ENCODE measurements at regions not wholly inside any gene's neighbourhood (a gene's known extent, or its start where the extent isn't known, plus 50 kb on each side); places are given as distances from the start of the nearest gene placed in this dataset.
A peak's percentile ranks its signal among the peaks of the same experiment; 100 is the strongest.

- H3K27ac Mint-ChIP-seq: peak overlapping the region in 1 of 9 donors; percentile 6
Observed at GRCh38 chr9:124180557-124180956, 77.2 kb upstream of the NEK6 start.

DNA sequence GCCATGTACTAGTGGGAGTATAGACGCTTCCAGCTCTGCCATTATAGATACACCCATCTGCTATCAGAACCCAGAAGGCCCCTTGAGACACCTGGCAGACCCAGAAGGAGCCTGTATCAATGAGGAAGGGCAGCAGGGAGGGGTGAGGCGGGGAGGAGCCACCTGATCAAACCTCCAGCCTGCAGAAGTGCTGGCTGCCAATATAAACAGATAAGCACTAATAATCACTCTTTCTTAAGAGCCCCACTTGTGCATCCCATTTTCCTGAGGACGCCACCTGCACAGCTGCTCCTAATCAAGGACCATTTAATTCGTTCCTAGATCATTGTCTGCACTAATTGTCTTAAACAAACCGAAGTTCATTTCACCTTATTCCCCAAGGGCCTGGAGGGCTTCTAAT lies 75.0 kb upstream of the NEK6 start:
- no peak overlapping the region for H3K27ac ChIP-seq (ENCODE audit: low read depth, low read length)
- POLR2A ChIA-PET: no interaction called here
- intact Hi-C loops (cut with micrococcal nuclease): no loop called here
- H3K27ac Mint-ChIP-seq: no peak overlapping the region
- DNase-seq (no peak), ATAC-seq (no peak)
- peaks cover 10 to 39% (median 16%) of the 10 kb centered on the region in 5 donors for H3K27me3 Mint-ChIP-seq
- H3K9me3 Mint-ChIP-seq: peaks cover 0 to 2% (median 0%) of the 10 kb centered on the region in 11 donors
- H3K36me3 ChIP-seq (ENCODE audit: control insufficient read depth in 2 of 3, insufficient read depth in 3 of 3, low read length in 3 of 3): no peaks in the 10 kb centered on the region
- H3K4me1 Mint-ChIP-seq: no peaks in the 10 kb centered on the region
- H3K4me3 ChIP-seq (ENCODE audit: low read length): no peak overlapping the region
- H3K27me3 ChIP-seq (ENCODE audit: control insufficient read depth in 2 of 2, insufficient read depth in 2 of 2, low read length in 2 of 2): no peaks in the 10 kb centered on the region
- H3K9me3 ChIP-seq (ENCODE audit: control insufficient read depth in 2 of 3, low read length in 3 of 3): no peaks in the 10 kb centered on the region
- no peak overlapping the region for H3K4me3 Mint-ChIP-seq
- peaks cover 0 to 2% (median 0%) of the 10 kb centered on the region in 5 donors for H3K36me3 Mint-ChIP-seq
- H3K4me1 ChIP-seq (ENCODE audit: control insufficient read depth in 2 of 2, insufficient read depth in 2 of 2, low read length in 2 of 2): no peaks in the 10 kb centered on the region
- CTCF ChIA-PET: no interaction called here

More at GRCh38 chr9:124180557-124180956, 77.2 kb upstream of the NEK6 start:
- ChIA-PET CTCF (no interaction called here), POLR2A (no interaction called here)
- Mint-ChIP-seq H3K27me3 (peaks cover 5 to 35% (median 6%) of the 10 kb centered on the region in 5 donors), H3K36me3 (peaks cover 0 to 2% (median 0%) of the 10 kb centered on the region in 5 donors), H3K4me3 (no peak overlapping the region), H3K9me3 (peaks cover 0 to 9% (median 0%) of the 10 kb centered on the region in 11 donors), H3K4me1 (peaks cover 0 to 3% (median 0%) of the 10 kb centered on the region in 7 donors)
- H3K27me3 ChIP-seq (ENCODE audit: control insufficient read depth in 2 of 2, insufficient read depth in 2 of 2, low read length in 2 of 2): no peaks in the 10 kb centered on the region
- H3K36me3 ChIP-seq (ENCODE audit: control insufficient read depth in 2 of 3, insufficient read depth in 3 of 3, low read length in 3 of 3): no peaks in the 10 kb centered on the region
- no peak overlapping the region for H3K27ac ChIP-seq (ENCODE audit: low read depth, low read length)
- DNase-seq: no peak
- H3K4me1 ChIP-seq (ENCODE audit: control insufficient read depth in 2 of 2, insufficient read depth in 2 of 2, low read length in 2 of 2): no peaks in the 10 kb centered on the region
- H3K9me3 ChIP-seq (ENCODE audit: control insufficient read depth in 2 of 3, low read length in 3 of 3): no peaks in the 10 kb centered on the region
- ATAC-seq: no peak
- intact Hi-C loops (cut with micrococcal nuclease): no loop called here
- no peak overlapping the region for H3K4me3 ChIP-seq (ENCODE audit: low read length)

GRCh38 chr9:124183772-124184171 lies 74.0 kb upstream of the NEK6 start:
- Mint-ChIP-seq H3K36me3 (peaks cover 0 to 2% (median 0%) of the 10 kb centered on the region in 5 donors), H3K4me3 (no peak overlapping the region), H3K4me1 (no peaks in the 10 kb centered on the region), H3K9me3 (peaks cover 0 to 2% (median 0%) of the 10 kb centered on the region in 11 donors), H3K27ac (no peak overlapping the region), H3K27me3 (peaks cover 10 to 39% (median 19%) of the 10 kb centered on the region in 5 donors)
- H3K27me3 ChIP-seq (ENCODE audit: control insufficient read depth in 2 of 2, insufficient read depth in 2 of 2, low read length in 2 of 2): no peaks in the 10 kb centered on the region
- CTCF ChIA-PET: no interaction called here
- H3K36me3 ChIP-seq (ENCODE audit: control insufficient read depth in 2 of 3, insufficient read depth in 3 of 3, low read length in 3 of 3): no peaks in the 10 kb centered on the region
- no peak overlapping the region for H3K27ac ChIP-seq (ENCODE audit: low read depth, low read length)
- H3K4me1 ChIP-seq (ENCODE audit: control insufficient read depth in 2 of 2, insufficient read depth in 2 of 2, low read length in 2 of 2): no peaks in the 10 kb centered on the region
- no peak for ATAC-seq
- H3K9me3 ChIP-seq (ENCODE audit: control insufficient read depth in 2 of 3, low read length in 3 of 3): no peaks in the 10 kb centered on the region
- no peak overlapping the region for H3K4me3 ChIP-seq (ENCODE audit: low read length)
- intact Hi-C loops (cut with micrococcal nuclease): no loop called here
- POLR2A ChIA-PET: no interaction called here
- DNase-seq: no peak

- DNase-seq (no peak), ATAC-seq (no peak)
- CTCF ChIA-PET: no interaction called here
- Mint-ChIP-seq H3K4me3 (no peak overlapping the region), H3K27me3 (peaks cover 10 to 36% (median 19%) of the 10 kb centered on the region in 5 donors), H3K27ac (no peak overlapping the region), H3K9me3 (peaks cover 0 to 2% (median 0%) of the 10 kb centered on the region in 11 donors), H3K36me3 (peaks cover 0 to 3% (median 0%) of the 10 kb centered on the region in 5 donors), H3K4me1 (no peaks in the 10 kb centered on the region)
- Histone ChIP-seq H3K27me3 (ENCODE audit: control insufficient read depth in 2 of 2, insufficient read depth in 2 of 2, low read length in 2 of 2) (no peaks in the 10 kb centered on the region), H3K36me3 (ENCODE audit: control insufficient read depth in 2 of 3, insufficient read depth in 3 of 3, low read length in 3 of 3) (no peaks in the 10 kb centered on the region), H3K9me3 (ENCODE audit: control insufficient read depth in 2 of 3, low read length in 3 of 3) (no peaks in the 10 kb centered on the region), H3K27ac (ENCODE audit: low read depth, low read length) (no peak overlapping the region), H3K4me3 (ENCODE audit: low read length) (no peak overlapping the region), H3K4me1 (ENCODE audit: control insufficient read depth in 2 of 2, insufficient read depth in 2 of 2, low read length in 2 of 2) (no peaks in the 10 kb centered on the region)
- intact Hi-C loops (cut with micrococcal nuclease): no loop called here
- POLR2A ChIA-PET: no interaction called here
Observed at GRCh38 chr9:124185413-124185812, 72.3 kb upstream of the NEK6 start.

- no peak overlapping the region for H3K4me3 ChIP-seq (ENCODE audit: low read length)
- H3K36me3 Mint-ChIP-seq: peaks cover 0 to 3% (median 0%) of the 10 kb centered on the region in 5 donors
- no peaks in the 10 kb centered on the region for H3K9me3 ChIP-seq (ENCODE audit: control insufficient read depth in 2 of 3, low read length in 3 of 3)
- CTCF ChIA-PET: no interaction called here
- peaks cover 0 to 2% (median 0%) of the 10 kb centered on the region in 11 donors for H3K9me3 Mint-ChIP-seq
- intact Hi-C loops (cut with micrococcal nuclease): no loop called here
- ATAC-seq (no peak), DNase-seq (no peak)
- H3K4me1 Mint-ChIP-seq: peaks cover 0 to 4% (median 0%) of the 10 kb centered on the region in 7 donors
- POLR2A ChIA-PET: no interaction called here
- no peak overlapping the region for H3K27ac Mint-ChIP-seq
- H3K27me3 ChIP-seq (ENCODE audit: control insufficient read depth in 2 of 2, insufficient read depth in 2 of 2, low read length in 2 of 2): no peaks in the 10 kb centered on the region
- H3K36me3 ChIP-seq (ENCODE audit: control insufficient read depth in 2 of 3, insufficient read depth in 3 of 3, low read length in 3 of 3): no peaks in the 10 kb centered on the region
- no peak overlapping the region for H3K27ac ChIP-seq (ENCODE audit: low read depth, low read length)
- peaks cover 6 to 28% (median 13%) of the 10 kb centered on the region in 5 donors for H3K27me3 Mint-ChIP-seq
- H3K4me3 Mint-ChIP-seq: no peak overlapping the region
- no peaks in the 10 kb centered on the region for H3K4me1 ChIP-seq (ENCODE audit: control insufficient read depth in 2 of 2, insufficient read depth in 2 of 2, low read length in 2 of 2)
Observed at GRCh38 chr9:124187311-124187710, 70.4 kb upstream of the NEK6 start.

DNA sequence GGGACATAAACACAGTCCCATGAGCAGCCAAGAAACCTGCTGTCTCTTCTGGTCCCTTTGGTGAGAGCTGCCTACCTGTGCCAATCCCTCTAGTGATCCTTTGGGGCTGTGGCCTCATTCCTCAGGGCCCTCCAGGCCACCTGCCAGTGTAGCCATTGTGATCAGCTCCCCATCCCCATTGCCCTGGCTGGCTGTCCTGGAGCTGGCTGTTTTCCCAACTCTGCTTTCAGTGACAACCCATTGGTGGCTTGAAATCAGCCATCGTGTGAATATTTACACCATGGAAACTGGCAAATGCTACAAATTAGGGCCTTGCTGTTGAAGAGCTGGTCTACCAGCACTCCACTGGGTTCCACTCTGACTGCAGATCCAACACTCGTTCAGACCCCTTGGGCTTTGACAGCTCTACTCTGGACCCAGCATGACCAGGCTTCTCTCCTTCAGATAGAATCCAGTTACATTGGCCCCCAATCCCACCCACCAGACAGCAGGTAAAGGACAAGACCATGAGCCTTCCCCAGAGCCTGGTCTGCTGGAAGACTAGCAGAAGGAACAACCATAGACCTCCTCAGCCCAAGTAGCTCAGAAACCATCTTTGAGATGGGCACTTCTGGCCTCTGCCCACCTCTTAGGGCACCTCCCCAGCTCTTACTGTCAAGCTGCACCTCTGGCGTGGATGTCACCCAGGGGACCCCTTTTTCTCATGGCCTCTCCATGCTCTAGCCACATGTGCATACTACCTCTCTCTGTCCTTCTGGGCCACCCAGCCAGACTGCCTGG lies 69.2 kb upstream of the NEK6 start:
- peaks cover 0 to 4% (median 0%) of the 10 kb centered on the region in 7 donors for H3K4me1 Mint-ChIP-seq
- Histone ChIP-seq H3K9me3 (ENCODE audit: control insufficient read depth in 2 of 3, low read length in 3 of 3) (no peaks in the 10 kb centered on the region), H3K27ac (ENCODE audit: low read depth, low read length) (no peak overlapping the region), H3K4me3 (ENCODE audit: low read length) (no peak overlapping the region), H3K36me3 (ENCODE audit: control insufficient read depth in 2 of 3, insufficient read depth in 3 of 3, low read length in 3 of 3) (no peaks in the 10 kb centered on the region), H3K27me3 (ENCODE audit: control insufficient read depth in 2 of 2, insufficient read depth in 2 of 2, low read length in 2 of 2) (no peaks in the 10 kb centered on the region), H3K4me1 (ENCODE audit: control insufficient read depth in 2 of 2, insufficient read depth in 2 of 2, low read length in 2 of 2) (no peaks in the 10 kb centered on the region)
- intact Hi-C loops (cut with micrococcal nuclease): no loop called here
- no peak overlapping the region for H3K4me3 Mint-ChIP-seq
- CTCF ChIA-PET: no interaction called here
- H3K27ac Mint-ChIP-seq: no peak overlapping the region
- ATAC-seq (no peak), DNase-seq (no peak)
- H3K9me3 Mint-ChIP-seq: peaks cover 0 to 2% (median 0%) of the 10 kb centered on the region in 11 donors
- H3K27me3 Mint-ChIP-seq: peaks cover 6 to 26% (median 11%) of the 10 kb centered on the region in 5 donors
- POLR2A ChIA-PET: no interaction called here
- peaks cover 0 to 3% (median 0%) of the 10 kb centered on the region in 5 donors for H3K36me3 Mint-ChIP-seq

- intact Hi-C loops (cut with micrococcal nuclease): no loop called here
- ATAC-seq: no peak
- H3K9me3 Mint-ChIP-seq: peaks cover 0 to 10% (median under 1%) of the 10 kb centered on the region in 11 donors
Observed at GRCh38 chr9:124190761-124191160, 67.0 kb upstream of the NEK6 start.

More at GRCh38 chr9:124190761-124191160, 67.0 kb upstream of the NEK6 start:
- DNase-seq: no peak
- H3K9me3 ChIP-seq (ENCODE audit: control insufficient read depth in 2 of 3, low read length in 3 of 3): no peaks in the 10 kb centered on the region
- POLR2A ChIA-PET: no interaction called here
- H3K4me1 ChIP-seq (ENCODE audit: control insufficient read depth in 2 of 2, insufficient read depth in 2 of 2, low read length in 2 of 2): no peaks in the 10 kb centered on the region
- H3K4me1 Mint-ChIP-seq: peaks cover 0 to 4% (median 0%) of the 10 kb centered on the region in 7 donors
- no peak overlapping the region for H3K27ac Mint-ChIP-seq
- CTCF ChIA-PET: no interaction called here
- H3K27me3 ChIP-seq (ENCODE audit: control insufficient read depth in 2 of 2, insufficient read depth in 2 of 2, low read length in 2 of 2): no peaks in the 10 kb centered on the region
- peaks cover 6 to 24% (median 11%) of the 10 kb centered on the region in 5 donors for H3K27me3 Mint-ChIP-seq
- H3K4me3 ChIP-seq (ENCODE audit: low read length): no peak overlapping the region
- H3K27ac ChIP-seq (ENCODE audit: low read depth, low read length): no peak overlapping the region
- no peak overlapping the region for H3K4me3 Mint-ChIP-seq
- H3K36me3 Mint-ChIP-seq: peaks cover 0 to 10% (median 0%) of the 10 kb centered on the region in 5 donors
- no peaks in the 10 kb centered on the region for H3K36me3 ChIP-seq (ENCODE audit: control insufficient read depth in 2 of 3, insufficient read depth in 3 of 3, low read length in 3 of 3)
